ENCODE measurements at regions not wholly inside any gene's neighbourhood (a gene's known extent, or its start where the extent isn't known, plus 50 kb on each side); places are given as distances from the start of the nearest gene placed in this dataset.
"Not testable (repeated sequence)": the region's sequence is repeated elsewhere in the genome, so short reads cannot be mapped to it uniquely, and the experiment has no call there.

GRCh38 chr10:32208005-32208404, 139.0 kb downstream of the EPC1 start:
- TF ChIP-seq CTCF (IDR thresholded peaks at IDR 0.05 in 2 of 3, conservative IDR thresholded peaks at IDR 0.05 in 1 of 3; ENCODE audit: borderline replicate concordance in 1 of 3, insufficient read depth in 1 of 3, low read depth in 2 of 3, low read length in 2 of 3); POLR2AphosphoS5 (IDR thresholded peaks at IDR 0.05; ENCODE audit: low read depth, low read length); SP1 (IDR thresholded peaks at IDR 0.05; ENCODE audit: low read depth): not testable (repeated sequence)
